A549 (cell line): ENCODE measurements at regions not wholly inside any gene's neighbourhood (a gene's known extent, or its start where the extent isn't known, plus 50 kb on each side); places are given as distances from the start of the nearest gene placed in this dataset.

Experiments
- ATAC-seq, 2 experiments: fragments of 200-7000 bp in 1 of 2; fragments of >200 bp in 1 of 2; cut with Nextera tagmentation in 1 of 2; cut with Tn5 transposase in 1 of 2; 3 replicates each; pipeline versions ENCODE4 v1.8.0 to v1.9.1; 2018 to 2020; ENCODE audit warnings: mild to moderate bottlenecking in 1 of 2, moderate library complexity in 1 of 2
- CTCF ChIA-PET: fragments of 300-600 bp; sonication (Branson Sonifier 250); formaldehyde crosslinking; extraction: SDS; loops from one replicate; lab custom pipeline; 2021; ENCODE audit warnings: antibody characterized with exemption, inconsistent platforms; lab: Yijun Ruan, JAX
- POLR2A ChIA-PET: fragments of 350-600 bp; formaldehyde crosslinking; extraction: SDS; loops from one replicate; lab custom pipeline; 2021; ENCODE audit warnings: antibody characterized with exemption, inconsistent platforms; lab: Yijun Ruan, JAX
- DNase-seq, 2 experiments: peaks; one replicate each; pipeline versions ENCODE4 v3.0.0 to v3.0.0-alpha.2; 2011 to 2016; ENCODE audit warnings: low read depth in 1 of 2, low spot score in 1 of 2
- FAIRE-seq: peaks from 2 replicates; lab custom pipeline; 2011; peaks lifted over from hg19 to GRCh38; lab: Jason Lieb, UNC
- H3K27ac ChIP-seq, 2 experiments: fragments of >200 bp; sonication (Bioruptor Twin); formaldehyde crosslinking; 3 replicates each; pipeline ENCODE4 v1.5.1; 2016 to 2017
- H3K4me1 ChIP-seq: fragments of >200 bp; sonication (Bioruptor Twin); formaldehyde crosslinking; 3 replicates; pipeline ENCODE4 v1.6.1; 2016
- H3K4me2 ChIP-seq: fragments of >200 bp; sonication (Bioruptor Twin); formaldehyde crosslinking; 3 replicates; pipeline ENCODE4 v1.6.1; 2016
- H3K4me3 ChIP-seq: fragments of >200 bp; sonication (Bioruptor Twin); formaldehyde crosslinking; 3 replicates; pipeline ENCODE4 v1.5.1; 2016
- H3K9me3 ChIP-seq: fragments of >200 bp; sonication (Bioruptor Twin); formaldehyde crosslinking; 3 replicates; pipeline ENCODE4 v1.6.1; 2016
- CBX2 ChIP-seq: fragments of 200-600 bp; sonication (generic); IDR thresholded peaks from 2 replicates; pipeline ENCODE4 v1.6.1; 2016; ENCODE audit warnings: low read depth, mild to moderate bottlenecking, borderline replicate concordance
- CBX8 ChIP-seq: fragments of 200-600 bp; sonication (generic); IDR thresholded peaks from 2 replicates; pipeline ENCODE4 v1.6.1; 2016
- CEBPB ChIP-seq, 2 experiments: fragments of >200 bp in 1 of 2; sonication (Bioruptor Twin) in 1 of 2; formaldehyde crosslinking in 1 of 2; IDR thresholded peaks; 2 replicates each; pipeline ENCODE4 v1.6.1; 2012 to 2016
- CHD2 ChIP-seq: fragments of 150-350 bp; IDR thresholded peaks from 2 replicates; pipeline ENCODE4 v1.6.1; 2014; ENCODE audit warnings: low read length; ENCODE audit not compliant: partially characterized antibody
- EHF ChIP-seq: fragments of 250-450 bp; sonication (Bioruptor Pico); IDR thresholded peaks from 2 replicates; pipeline ENCODE4 v1.5.0; 2020; ENCODE audit warnings: mild to moderate bottlenecking
- EHMT2 ChIP-seq: fragments of 200-600 bp; sonication (generic); IDR thresholded peaks from 2 replicates; pipeline ENCODE4 v1.6.1; 2016; ENCODE audit warnings: antibody characterized with exemption, low read depth, mild to moderate bottlenecking, moderate library complexity
- FOSB ChIP-seq: fragments of 250-450 bp; sonication (Bioruptor Pico); IDR thresholded peaks from 2 replicates; pipeline ENCODE4 v1.5.0; 2020; ENCODE audit warnings: mild to moderate bottlenecking, moderate library complexity
- FOSL2 ChIP-seq, 2 experiments: fragments of 450-650 bp in 1 of 2; fragments of >200 bp in 1 of 2; sonication (Bioruptor Twin) in 1 of 2; formaldehyde crosslinking; IDR thresholded peaks; 2 replicates each; pipeline versions ENCODE4 v1.5.0 to v1.6.1; 2016 to 2020; ENCODE audit warnings: mild to moderate bottlenecking in 1 of 2, moderate library complexity in 1 of 2
- FOXS1 ChIP-seq: fragments of 250-450 bp; sonication (Bioruptor Pico); IDR thresholded peaks from 2 replicates; pipeline ENCODE4 v1.5.0; 2020; ENCODE audit warnings: mild to moderate bottlenecking, moderate library complexity
- HOXA7 ChIP-seq: fragments of 250-450 bp; sonication (Bioruptor Pico); IDR thresholded peaks from 2 replicates; pipeline ENCODE4 v1.5.0; 2020; ENCODE audit warnings: mild to moderate bottlenecking, moderate library complexity
- KDM1A ChIP-seq: fragments of 200-600 bp; sonication (generic); IDR thresholded peaks from 2 replicates; pipeline ENCODE4 v1.6.1; 2016; ENCODE audit warnings: low read depth, mild to moderate bottlenecking
- KDM5A ChIP-seq: fragments of 200-600 bp; sonication (generic); IDR thresholded peaks from 2 replicates; pipeline ENCODE4 v1.6.1; 2016; ENCODE audit warnings: antibody characterized with exemption, mild to moderate bottlenecking
- MAZ ChIP-seq: fragments of 150-350 bp; IDR thresholded peaks from 2 replicates; pipeline ENCODE4 v1.6.1; 2014; ENCODE audit warnings: antibody characterized with exemption, low read depth, low read length, borderline replicate concordance
- MYC ChIP-seq: IDR thresholded peaks from 2 replicates; pipeline ENCODE4 v1.6.1; 2012; ENCODE audit warnings: mild to moderate bottlenecking, inconsistent platforms, low read length, improper control_type of control experiment, borderline replicate concordance
- NPAS2 ChIP-seq: fragments of 250-450 bp; sonication (Bioruptor Pico); IDR thresholded peaks from 2 replicates; pipeline ENCODE4 v1.8.0; 2022; ENCODE audit warnings: mild to moderate bottlenecking, moderate library complexity, borderline replicate concordance
- POLR2AphosphoS2 ChIP-seq: conservative IDR thresholded peaks from 2 replicates; pipeline ENCODE4 v1.6.1; 2012; ENCODE audit warnings: low read length, improper control_type of control experiment, inconsistent platforms
- RAD21 ChIP-seq, 2 experiments: fragments of >200 bp in 1 of 2; sonication (Bioruptor Twin) in 1 of 2; formaldehyde crosslinking in 1 of 2; IDR thresholded peaks in 1 of 2; conservative IDR thresholded peaks in 1 of 2; 2 replicates in 1 of 2; 3 replicates in 1 of 2; pipeline ENCODE4 v1.6.1; 2012 to 2018; ENCODE audit warnings: inconsistent platforms in 1 of 2
- RCOR1 ChIP-seq: fragments of 150-350 bp; IDR thresholded peaks from 2 replicates; pipeline ENCODE4 v1.6.1; 2014; ENCODE audit warnings: antibody characterized with exemption, low read length, low read depth
- ZFP36 ChIP-seq: fragments of 450-650 bp; IDR thresholded peaks from 2 replicates; pipeline ENCODE4 v1.6.1; 2014; ENCODE audit warnings: borderline replicate concordance; ENCODE audit not compliant: partially characterized antibody
- WGBS: methylation state at CpG from one replicate; pipeline ENCODE4 v1.1.6; 2017; ENCODE audit errors: missing lambda C conversion rate; 5-methylcytosine and 5-hydroxymethylcytosine counted together
- TF ChIP-seq, protein P1 (sequence below): IDR thresholded peaks from 2 replicates; pipeline ENCODE4 v1.6.1; 2012
- TF ChIP-seq, protein P2 (sequence below): IDR thresholded peaks from 2 replicates; pipeline ENCODE4 v1.6.1; 2012
- TF ChIP-seq, protein P3 (sequence below): fragments of 250-450 bp; sonication (Bioruptor Pico); IDR thresholded peaks from 2 replicates; pipeline ENCODE4 v1.5.0; 2020; ENCODE audit warnings: low read depth, mild to moderate bottlenecking, moderate library complexity

DNA sequence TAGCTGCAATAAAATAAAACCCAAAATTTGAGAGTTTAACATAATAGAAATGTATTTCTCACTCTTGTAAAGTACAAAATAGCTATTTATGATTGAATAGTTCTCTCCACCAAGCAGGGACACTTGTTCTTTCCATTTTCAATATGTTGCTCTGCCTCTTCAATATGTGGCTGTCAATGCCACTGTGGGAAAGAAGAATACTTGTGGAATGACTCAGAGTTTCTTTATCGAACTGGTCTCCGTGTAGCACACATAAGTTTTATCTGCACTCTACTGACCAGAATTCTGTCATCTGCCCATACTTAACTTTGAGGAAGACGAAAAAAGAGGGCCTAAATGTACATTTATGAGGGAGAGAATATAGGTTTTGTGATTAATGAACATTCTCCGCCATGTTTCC, 256.9 kb downstream of the ATXN7L3B start:
- ATAC-seq (no peak), DNase-seq (no peak), FAIRE-seq (no peak)
- ChIA-PET POLR2A (no interaction called here), CTCF (no interaction called here)
- Histone ChIP-seq H3K27ac (no peak overlapping the region), H3K4me1 (no peaks in the 10 kb centered on the region), H3K4me3 (no peak overlapping the region), H3K4me2 (no peak overlapping the region), H3K9me3 (no peaks in the 10 kb centered on the region)
- 57% methylated on average over 4 of the region's 4 CpGs for WGBS
- TF ChIP-seq, protein P1, sequence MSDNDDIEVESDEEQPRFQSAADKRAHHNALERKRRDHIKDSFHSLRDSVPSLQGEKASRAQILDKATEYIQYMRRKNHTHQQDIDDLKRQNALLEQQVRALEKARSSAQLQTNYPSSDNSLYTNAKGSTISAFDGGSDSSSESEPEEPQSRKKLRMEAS: no peak
- TF ChIP-seq RAD21 (conservative IDR thresholded peaks at IDR 0.05 in 1 of 2, IDR thresholded peaks at IDR 0.05 in 1 of 2): no peak

DNA sequence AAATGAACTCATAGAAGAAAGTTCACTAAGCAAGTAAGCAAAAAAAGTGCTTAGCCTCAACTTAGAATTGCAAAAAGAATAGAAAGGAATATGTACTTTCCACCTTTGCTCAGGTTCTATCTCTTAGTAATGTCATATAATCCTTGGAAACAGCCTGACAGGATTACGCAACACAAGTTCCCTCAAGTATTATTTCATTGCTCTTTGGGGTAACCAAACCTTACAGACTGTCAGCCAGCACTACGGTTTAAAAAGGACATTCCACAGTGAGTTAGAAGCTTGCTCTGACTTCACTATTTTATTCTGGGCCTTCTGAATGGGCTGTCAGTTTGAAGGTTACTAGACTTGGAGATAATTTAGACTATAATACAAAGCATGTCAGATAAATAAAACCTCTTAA, 264.0 kb downstream of the ATXN7L3B start:
- H3K4me2 ChIP-seq: no peak overlapping the region
- H3K4me3 ChIP-seq: no peak overlapping the region
- H3K27ac ChIP-seq: no peak overlapping the region
- DNase-seq: no peak
- peak; percentile 59 to 64; a peak in 3 of 4 replicates for TF ChIP-seq CEBPB (IDR thresholded peaks at IDR 0.05)
- no peak for TF ChIP-seq EHF (CRISPR knock-in tag)
- TF ChIP-seq, all 56 proteins: peak for 1
- no peaks in the 10 kb centered on the region for H3K9me3 ChIP-seq
- ATAC-seq: no peak
- ChIA-PET POLR2A (no interaction called here), CTCF (no interaction called here)
- WGBS: 55% methylated on average over 2 of the region's 2 CpGs
- FAIRE-seq: no peak
- no peaks in the 10 kb centered on the region for H3K4me1 ChIP-seq

DNA sequence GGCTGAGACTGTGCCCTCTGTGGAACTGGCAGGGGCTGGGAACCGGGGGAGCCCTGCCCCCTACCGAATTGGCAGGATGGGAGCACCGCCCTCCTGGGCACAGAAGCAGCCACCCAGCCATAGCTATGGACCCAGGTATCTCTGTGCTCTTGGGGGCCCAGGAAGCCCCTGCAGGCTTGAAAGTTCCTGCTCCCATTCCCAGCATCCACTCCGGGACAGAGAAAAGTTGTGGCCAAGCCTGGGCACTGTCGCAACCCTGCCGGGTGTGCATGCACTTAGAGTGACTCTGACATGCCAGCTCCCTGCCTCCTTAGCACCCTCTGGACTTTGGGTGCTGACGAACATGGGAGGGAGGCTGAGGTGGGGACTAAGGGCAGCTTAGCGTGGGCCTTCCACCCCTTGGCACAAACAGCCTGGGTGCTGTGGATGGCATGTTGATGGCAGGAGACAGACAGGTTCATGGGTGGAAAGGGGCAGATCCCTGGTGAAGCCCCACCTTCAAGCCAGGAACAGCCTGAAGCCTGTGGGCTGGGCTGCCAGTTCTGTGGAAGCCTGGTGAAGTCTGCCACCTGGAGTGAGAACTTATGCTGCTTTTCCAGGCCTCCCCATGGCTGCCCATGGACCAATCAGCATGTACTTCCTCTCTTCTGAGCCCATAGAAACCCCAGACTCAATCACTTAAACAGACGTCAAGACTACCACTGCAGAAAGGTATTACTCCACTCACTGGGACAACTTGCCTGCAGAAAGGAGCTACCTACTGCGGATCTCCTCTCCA, 279.0 kb downstream of the ATXN7L3B start:
- ChIA-PET CTCF (interaction anchor here (1.4 kb wide), 2 partner anchors 18 to 19 kb away, joined by 3 read pairs; no protein-coding TSS in a partner anchor), POLR2A (no interaction called here)
- WGBS: 82% methylated on average over 9 of the region's 10 CpGs
- DNase-seq (peak in 1 of 2 experiments; percentile 18), ATAC-seq (peak in 1 of 2 experiments; percentile 39; a peak in 3 of 6 replicates), FAIRE-seq (no peak)
- no peaks in the 10 kb centered on the region for H3K9me3 ChIP-seq
- no peaks in the 10 kb centered on the region for H3K4me1 ChIP-seq
- H3K27ac ChIP-seq: no peak overlapping the region
- TF ChIP-seq FOSL2 (IDR thresholded peaks at IDR 0.05) (no peak), FOSL2 (CRISPR knock-in tag; IDR thresholded peaks at IDR 0.05) (no peak), RCOR1 (no peak), CHD2 (no peak), KDM5A (no peak), EHMT2 (no peak), MAZ (no peak), KDM1A (no peak), ZFP36 (no peak), POLR2AphosphoS2 (no peak), FOSB (CRISPR knock-in tag) (no peak), CBX2 (no peak), MYC (no peak), NPAS2 (CRISPR knock-in tag) (no peak), HOXA7 (CRISPR knock-in tag) (no peak), CEBPB (IDR thresholded peaks at IDR 0.05) (no peak), CBX8 (no peak), FOXS1 (CRISPR knock-in tag) (no peak)
- TF ChIP-seq, protein P2, sequence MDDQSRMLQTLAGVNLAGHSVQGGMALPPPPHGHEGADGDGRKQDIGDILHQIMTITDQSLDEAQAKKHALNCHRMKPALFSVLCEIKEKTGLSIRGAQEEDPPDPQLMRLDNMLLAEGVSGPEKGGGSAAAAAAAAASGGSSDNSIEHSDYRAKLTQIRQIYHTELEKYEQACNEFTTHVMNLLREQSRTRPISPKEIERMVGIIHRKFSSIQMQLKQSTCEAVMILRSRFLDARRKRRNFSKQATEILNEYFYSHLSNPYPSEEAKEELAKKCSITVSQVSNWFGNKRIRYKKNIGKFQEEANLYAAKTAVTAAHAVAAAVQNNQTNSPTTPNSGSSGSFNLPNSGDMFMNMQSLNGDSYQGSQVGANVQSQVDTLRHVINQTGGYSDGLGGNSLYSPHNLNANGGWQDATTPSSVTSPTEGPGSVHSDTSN: no peak
- TF ChIP-seq, protein P3, sequence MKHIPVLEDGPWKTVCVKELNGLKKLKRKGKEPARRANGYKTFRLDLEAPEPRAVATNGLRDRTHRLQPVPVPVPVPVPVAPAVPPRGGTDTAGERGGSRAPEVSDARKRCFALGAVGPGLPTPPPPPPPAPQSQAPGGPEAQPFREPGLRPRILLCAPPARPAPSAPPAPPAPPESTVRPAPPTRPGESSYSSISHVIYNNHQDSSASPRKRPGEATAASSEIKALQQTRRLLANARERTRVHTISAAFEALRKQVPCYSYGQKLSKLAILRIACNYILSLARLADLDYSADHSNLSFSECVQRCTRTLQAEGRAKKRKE: no peak
- H3K4me2 ChIP-seq: no peak overlapping the region
- no peak overlapping the region for H3K4me3 ChIP-seq
